ENCODE measurements at regions not wholly inside any gene's neighbourhood (a gene's known extent, or its start where the extent isn't known, plus 50 kb on each side); places are given as distances from the start of the nearest gene placed in this dataset.

DNA sequence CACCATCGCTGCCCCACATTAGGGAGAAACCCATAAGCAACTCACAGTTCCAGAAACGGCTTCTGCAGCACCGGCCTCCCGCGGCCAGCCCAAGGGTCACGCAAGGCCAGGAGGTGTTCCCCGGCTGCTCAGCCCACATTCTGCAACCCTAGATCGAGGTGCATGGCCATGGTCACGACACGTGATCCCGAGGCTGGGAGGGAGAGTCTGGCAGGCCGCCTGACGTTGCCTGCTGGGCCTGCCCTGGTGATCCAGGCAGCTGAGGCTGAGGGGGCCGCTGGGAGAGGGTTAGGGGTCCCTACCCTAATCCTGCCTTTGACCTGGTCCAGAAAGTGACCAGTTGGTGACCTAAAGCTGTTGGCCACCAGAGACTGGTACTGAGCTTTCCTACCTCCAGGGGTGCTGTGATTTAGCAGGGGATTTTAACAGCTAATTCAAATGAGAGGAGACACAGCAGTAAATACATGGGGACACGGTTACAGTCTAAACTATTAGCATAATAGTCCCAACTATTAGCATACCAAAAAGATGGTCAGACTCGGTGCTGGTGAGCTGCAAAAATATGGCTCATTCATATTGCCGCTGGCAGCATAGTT lies 97.4 kb upstream of the CIBAR2 start (continued):
- TF ChIP-seq, protein P1, sequence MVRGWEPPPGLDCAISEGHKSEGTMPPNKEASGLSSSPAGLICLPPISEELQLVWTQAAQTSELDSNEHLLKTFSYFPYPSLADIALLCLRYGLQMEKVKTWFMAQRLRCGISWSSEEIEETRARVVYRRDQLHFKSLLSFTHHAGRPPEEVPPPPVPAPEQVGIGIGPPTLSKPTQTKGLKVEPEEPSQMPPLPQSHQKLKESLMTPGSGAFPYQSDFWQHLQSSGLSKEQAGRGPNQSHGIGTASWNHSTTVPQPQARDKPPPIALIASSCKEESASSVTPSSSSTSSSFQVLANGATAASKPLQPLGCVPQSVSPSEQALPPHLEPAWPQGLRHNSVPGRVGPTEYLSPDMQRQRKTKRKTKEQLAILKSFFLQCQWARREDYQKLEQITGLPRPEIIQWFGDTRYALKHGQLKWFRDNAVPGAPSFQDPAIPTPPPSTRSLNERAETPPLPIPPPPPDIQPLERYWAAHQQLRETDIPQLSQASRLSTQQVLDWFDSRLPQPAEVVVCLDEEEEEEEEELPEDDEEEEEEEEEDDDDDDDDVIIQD (CRISPR knock-in tag; IDR thresholded peaks at IDR 0.05; ENCODE audit: low read depth): no peak
- TF ChIP-seq ZBTB20 (CRISPR knock-in tag; IDR thresholded peaks at IDR 0.05; ENCODE audit: borderline replicate concordance, low read depth) (peak; percentile 81; the same call in 1 of the 2 replicates), CHCHD3 (CRISPR knock-in tag; IDR thresholded peaks at IDR 0.05) (no peak), ZNF101 (CRISPR knock-in tag; IDR thresholded peaks at IDR 0.05; ENCODE audit: borderline replicate concordance, low read depth) (no peak), MAF1 (CRISPR knock-in tag; IDR thresholded peaks at IDR 0.05; ENCODE audit: borderline replicate concordance) (no peak), ZNF431 (CRISPR knock-in tag; IDR thresholded peaks at IDR 0.05; ENCODE audit: borderline replicate concordance, low read depth) (no peak; the same call in 1 of the 2 replicates), ZNF33B (CRISPR knock-in tag; IDR thresholded peaks at IDR 0.05) (peak; percentile 71; the same call in 1 of the 2 replicates), NBN (conservative IDR thresholded peaks at IDR 0.05) (no peak), POLR2A (IDR thresholded peaks at IDR 0.05; ENCODE audit: insufficient read depth in 1 of 2, low read depth in 2 of 2, low read length in 2 of 2) (no peak), ZNF30 (CRISPR knock-in tag; IDR thresholded peaks at IDR 0.05) (no peak; the same call in 1 of the 2 replicates), ZNF180 (CRISPR knock-in tag; IDR thresholded peaks at IDR 0.05; ENCODE audit: borderline replicate concordance, low read depth) (no peak), SKI (IDR thresholded peaks at IDR 0.05; ENCODE audit: partially characterized antibody) (peak; percentile 83), PAX8 (CRISPR knock-in tag; IDR thresholded peaks at IDR 0.05; ENCODE audit: borderline replicate concordance) (no peak), ZNF629 (CRISPR knock-in tag; conservative IDR thresholded peaks at IDR 0.05) (no peak), EEA1 (CRISPR knock-in tag; IDR thresholded peaks at IDR 0.05; ENCODE audit: borderline replicate concordance) (no peak), MBNL3 (CRISPR knock-in tag; conservative IDR thresholded peaks at IDR 0.05) (no peak), ZNF256 (CRISPR knock-in tag; conservative IDR thresholded peaks at IDR 0.05) (no peak), ZNF205 (CRISPR knock-in tag; IDR thresholded peaks at IDR 0.05) (no peak), RXRB (CRISPR knock-in tag; IDR thresholded peaks at IDR 0.05; ENCODE audit: borderline replicate concordance) (peak; percentile 98), ZSCAN9 (CRISPR knock-in tag; IDR thresholded peaks at IDR 0.05; ENCODE audit: borderline replicate concordance) (peak; percentile 59; the same call in 1 of the 2 replicates)
- TF ChIP-seq, protein P2, sequence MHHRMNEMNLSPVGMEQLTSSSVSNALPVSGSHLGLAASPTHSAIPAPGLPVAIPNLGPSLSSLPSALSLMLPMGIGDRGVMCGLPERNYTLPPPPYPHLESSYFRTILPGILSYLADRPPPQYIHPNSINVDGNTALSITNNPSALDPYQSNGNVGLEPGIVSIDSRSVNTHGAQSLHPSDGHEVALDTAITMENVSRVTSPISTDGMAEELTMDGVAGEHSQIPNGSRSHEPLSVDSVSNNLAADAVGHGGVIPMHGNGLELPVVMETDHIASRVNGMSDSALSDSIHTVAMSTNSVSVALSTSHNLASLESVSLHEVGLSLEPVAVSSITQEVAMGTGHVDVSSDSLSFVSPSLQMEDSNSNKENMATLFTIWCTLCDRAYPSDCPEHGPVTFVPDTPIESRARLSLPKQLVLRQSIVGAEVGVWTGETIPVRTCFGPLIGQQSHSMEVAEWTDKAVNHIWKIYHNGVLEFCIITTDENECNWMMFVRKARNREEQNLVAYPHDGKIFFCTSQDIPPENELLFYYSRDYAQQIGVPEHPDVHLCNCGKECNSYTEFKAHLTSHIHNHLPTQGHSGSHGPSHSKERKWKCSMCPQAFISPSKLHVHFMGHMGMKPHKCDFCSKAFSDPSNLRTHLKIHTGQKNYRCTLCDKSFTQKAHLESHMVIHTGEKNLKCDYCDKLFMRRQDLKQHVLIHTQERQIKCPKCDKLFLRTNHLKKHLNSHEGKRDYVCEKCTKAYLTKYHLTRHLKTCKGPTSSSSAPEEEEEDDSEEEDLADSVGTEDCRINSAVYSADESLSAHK (CRISPR knock-in tag; IDR thresholded peaks at IDR 0.05; ENCODE audit: borderline replicate concordance): no peak
- TF ChIP-seq, protein P3, sequence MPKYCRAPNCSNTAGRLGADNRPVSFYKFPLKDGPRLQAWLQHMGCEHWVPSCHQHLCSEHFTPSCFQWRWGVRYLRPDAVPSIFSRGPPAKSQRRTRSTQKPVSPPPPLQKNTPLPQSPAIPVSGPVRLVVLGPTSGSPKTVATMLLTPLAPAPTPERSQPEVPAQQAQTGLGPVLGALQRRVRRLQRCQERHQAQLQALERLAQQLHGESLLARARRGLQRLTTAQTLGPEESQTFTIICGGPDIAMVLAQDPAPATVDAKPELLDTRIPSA (CRISPR knock-in tag; IDR thresholded peaks at IDR 0.05; ENCODE audit: borderline replicate concordance): no peak
- TF ChIP-seq, protein P4, sequence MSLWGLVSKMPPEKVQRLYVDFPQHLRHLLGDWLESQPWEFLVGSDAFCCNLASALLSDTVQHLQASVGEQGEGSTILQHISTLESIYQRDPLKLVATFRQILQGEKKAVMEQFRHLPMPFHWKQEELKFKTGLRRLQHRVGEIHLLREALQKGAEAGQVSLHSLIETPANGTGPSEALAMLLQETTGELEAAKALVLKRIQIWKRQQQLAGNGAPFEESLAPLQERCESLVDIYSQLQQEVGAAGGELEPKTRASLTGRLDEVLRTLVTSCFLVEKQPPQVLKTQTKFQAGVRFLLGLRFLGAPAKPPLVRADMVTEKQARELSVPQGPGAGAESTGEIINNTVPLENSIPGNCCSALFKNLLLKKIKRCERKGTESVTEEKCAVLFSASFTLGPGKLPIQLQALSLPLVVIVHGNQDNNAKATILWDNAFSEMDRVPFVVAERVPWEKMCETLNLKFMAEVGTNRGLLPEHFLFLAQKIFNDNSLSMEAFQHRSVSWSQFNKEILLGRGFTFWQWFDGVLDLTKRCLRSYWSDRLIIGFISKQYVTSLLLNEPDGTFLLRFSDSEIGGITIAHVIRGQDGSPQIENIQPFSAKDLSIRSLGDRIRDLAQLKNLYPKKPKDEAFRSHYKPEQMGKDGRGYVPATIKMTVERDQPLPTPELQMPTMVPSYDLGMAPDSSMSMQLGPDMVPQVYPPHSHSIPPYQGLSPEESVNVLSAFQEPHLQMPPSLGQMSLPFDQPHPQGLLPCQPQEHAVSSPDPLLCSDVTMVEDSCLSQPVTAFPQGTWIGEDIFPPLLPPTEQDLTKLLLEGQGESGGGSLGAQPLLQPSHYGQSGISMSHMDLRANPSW (CRISPR knock-in tag; IDR thresholded peaks at IDR 0.05; ENCODE audit: borderline replicate concordance): no peak
